GM19452 (cell line): ENCODE measurements at regions not wholly inside any gene's neighbourhood (a gene's known extent, or its start where the extent isn't known, plus 50 kb on each side); places are given as distances from the start of the nearest gene placed in this dataset.
"Not testable (repeated sequence)": the region's sequence is repeated elsewhere in the genome, so short reads cannot be mapped to it uniquely, and the experiment has no call there.

Experiments used
- ATAC-seq: cut with Tn5 transposase; IDR thresholded peaks from one replicate; pipeline ENCODE4 v1.9.1; 2021; ENCODE audit not compliant: unreplicated experiment

GRCh38 chr6:158886346-158886977 lies 67.3 kb upstream of the EZR start:
- ATAC-seq: not testable (repeated sequence)

GRCh38 chr6:158881884-158882283 lies 62.7 kb upstream of the EZR start:
- not testable (repeated sequence) for ATAC-seq

- not testable (repeated sequence) for ATAC-seq
Observed at GRCh38 chr6:158881276-158881675, 62.1 kb upstream of the EZR start.

GRCh38 chr6:158879180-158879579 lies 60.0 kb upstream of the EZR start:
- no peak for ATAC-seq

GRCh38 chr6:158877716-158878115 lies 58.5 kb upstream of the EZR start:
- no peak for ATAC-seq

- ATAC-seq: no peak
Observed at GRCh38 chr6:158876886-158877285, 57.7 kb upstream of the EZR start.

GRCh38 chr6:158870649-158870957 lies 51.4 kb upstream of the EZR start:
- no peak for ATAC-seq

- peak; percentile 94 for ATAC-seq
Observed at GRCh38 chr6:158869826-158870648, 50.9 kb upstream of the EZR start.

GRCh38 chr6:158868890-158869825 lies 50.0 kb upstream of the EZR start:
- no peak for ATAC-seq
